ENCODE measurements at regions not wholly inside any gene's neighbourhood (a gene's known extent, or its start where the extent isn't known, plus 50 kb on each side); places are given as distances from the start of the nearest gene placed in this dataset.

DNA sequence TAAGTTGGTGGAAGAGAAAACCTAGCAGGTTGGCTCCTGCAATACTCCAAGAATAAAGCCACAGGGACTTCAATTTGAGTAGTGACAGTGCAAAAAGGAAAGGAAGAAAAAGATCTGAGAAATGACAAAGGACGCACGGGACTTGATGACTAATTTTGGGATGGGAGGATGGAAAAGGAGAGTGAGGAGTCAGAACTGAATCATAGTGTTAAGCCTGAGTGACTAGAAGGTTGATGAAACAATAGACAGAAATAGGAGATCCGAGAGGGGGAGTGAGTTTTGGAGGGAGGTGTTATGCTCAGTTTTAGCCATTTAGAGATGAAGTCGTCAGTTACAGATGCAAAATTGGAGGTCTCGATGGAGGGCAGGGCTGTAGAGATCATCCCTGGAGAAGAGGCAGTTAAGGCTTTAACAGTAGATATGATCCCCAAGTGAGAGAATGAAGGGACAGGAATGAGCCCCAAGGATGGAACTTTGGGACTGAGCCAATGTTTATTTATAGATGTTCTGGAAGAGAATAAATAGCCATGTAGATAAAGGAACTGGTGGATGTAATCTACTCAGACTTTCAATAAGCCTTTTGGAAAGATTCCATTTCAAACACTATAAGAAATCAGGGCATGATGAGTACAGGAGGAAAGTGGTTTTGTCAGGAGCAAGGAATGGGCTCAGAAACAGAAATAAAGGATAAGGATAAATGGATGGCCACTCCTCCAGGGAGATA, 108.9 kb upstream of the NCAM1 start:
- H3K4me1 ChIP-seq (ENCODE audit: low read depth, poor library complexity, severe bottlenecking): no peaks in the 10 kb centered on the region
- TF ChIP-seq, protein P1, sequence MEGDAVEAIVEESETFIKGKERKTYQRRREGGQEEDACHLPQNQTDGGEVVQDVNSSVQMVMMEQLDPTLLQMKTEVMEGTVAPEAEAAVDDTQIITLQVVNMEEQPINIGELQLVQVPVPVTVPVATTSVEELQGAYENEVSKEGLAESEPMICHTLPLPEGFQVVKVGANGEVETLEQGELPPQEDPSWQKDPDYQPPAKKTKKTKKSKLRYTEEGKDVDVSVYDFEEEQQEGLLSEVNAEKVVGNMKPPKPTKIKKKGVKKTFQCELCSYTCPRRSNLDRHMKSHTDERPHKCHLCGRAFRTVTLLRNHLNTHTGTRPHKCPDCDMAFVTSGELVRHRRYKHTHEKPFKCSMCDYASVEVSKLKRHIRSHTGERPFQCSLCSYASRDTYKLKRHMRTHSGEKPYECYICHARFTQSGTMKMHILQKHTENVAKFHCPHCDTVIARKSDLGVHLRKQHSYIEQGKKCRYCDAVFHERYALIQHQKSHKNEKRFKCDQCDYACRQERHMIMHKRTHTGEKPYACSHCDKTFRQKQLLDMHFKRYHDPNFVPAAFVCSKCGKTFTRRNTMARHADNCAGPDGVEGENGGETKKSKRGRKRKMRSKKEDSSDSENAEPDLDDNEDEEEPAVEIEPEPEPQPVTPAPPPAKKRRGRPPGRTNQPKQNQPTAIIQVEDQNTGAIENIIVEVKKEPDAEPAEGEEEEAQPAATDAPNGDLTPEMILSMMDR (conservative IDR thresholded peaks at IDR 0.05; ENCODE audit: low read depth, low read length): no peak
- no peaks in the 10 kb centered on the region for H3K79me2 ChIP-seq (ENCODE audit: insufficient read depth, low read depth)
- no peak overlapping the region for H3K27ac ChIP-seq
- no peak overlapping the region for H2AFZ ChIP-seq (ENCODE audit: low read depth)
- no peaks in the 10 kb centered on the region for H4K20me1 ChIP-seq (ENCODE audit: insufficient read depth)
- no peak overlapping the region for H3K4me3 ChIP-seq (IDR thresholded peaks at IDR 0.05; ENCODE audit: insufficient read depth, low read depth, low read length)
- H3K27me3 ChIP-seq (ENCODE audit: insufficient read depth, low read depth): no peaks in the 10 kb centered on the region
- H3K36me3 ChIP-seq (ENCODE audit: insufficient read depth): no peaks in the 10 kb centered on the region
- H3K4me2 ChIP-seq: no peak overlapping the region
- no peak overlapping the region for H3K9ac ChIP-seq

DNA sequence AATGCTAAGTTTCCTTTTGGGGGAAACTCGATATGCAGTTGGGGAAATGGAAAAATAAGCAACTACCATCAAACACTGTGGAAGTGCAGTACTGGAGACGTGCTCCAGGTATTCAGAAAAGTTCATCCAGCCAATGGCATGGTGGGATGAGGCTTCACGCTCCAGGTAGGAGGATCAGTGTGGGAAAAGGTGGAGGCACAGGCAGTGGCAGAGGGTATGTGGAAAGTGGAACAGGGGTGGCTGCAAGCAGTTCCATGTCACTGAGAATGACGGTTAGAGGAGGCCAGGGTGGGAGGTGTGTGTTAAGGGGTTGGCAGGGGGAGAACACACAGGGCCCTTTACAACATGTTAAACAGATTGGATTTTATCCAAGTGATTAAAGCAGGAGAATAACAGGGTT, 105.1 kb upstream of the NCAM1 start:
- no peaks in the 10 kb centered on the region for H3K4me1 ChIP-seq (ENCODE audit: low read depth, poor library complexity, severe bottlenecking)
- H2AFZ ChIP-seq (ENCODE audit: low read depth): no peak overlapping the region
- TF ChIP-seq, protein P1 (conservative IDR thresholded peaks at IDR 0.05; ENCODE audit: low read depth, low read length): no peak
- H3K9ac ChIP-seq: no peak overlapping the region
- no peaks in the 10 kb centered on the region for H3K79me2 ChIP-seq (ENCODE audit: insufficient read depth, low read depth)
- no peak overlapping the region for H3K27ac ChIP-seq
- H3K27me3 ChIP-seq (ENCODE audit: insufficient read depth, low read depth): no peaks in the 10 kb centered on the region
- no peaks in the 10 kb centered on the region for H4K20me1 ChIP-seq (ENCODE audit: insufficient read depth)
- no peak overlapping the region for H3K4me3 ChIP-seq (IDR thresholded peaks at IDR 0.05; ENCODE audit: insufficient read depth, low read depth, low read length)
- no peaks in the 10 kb centered on the region for H3K36me3 ChIP-seq (ENCODE audit: insufficient read depth)
- H3K4me2 ChIP-seq: no peak overlapping the region

DNA sequence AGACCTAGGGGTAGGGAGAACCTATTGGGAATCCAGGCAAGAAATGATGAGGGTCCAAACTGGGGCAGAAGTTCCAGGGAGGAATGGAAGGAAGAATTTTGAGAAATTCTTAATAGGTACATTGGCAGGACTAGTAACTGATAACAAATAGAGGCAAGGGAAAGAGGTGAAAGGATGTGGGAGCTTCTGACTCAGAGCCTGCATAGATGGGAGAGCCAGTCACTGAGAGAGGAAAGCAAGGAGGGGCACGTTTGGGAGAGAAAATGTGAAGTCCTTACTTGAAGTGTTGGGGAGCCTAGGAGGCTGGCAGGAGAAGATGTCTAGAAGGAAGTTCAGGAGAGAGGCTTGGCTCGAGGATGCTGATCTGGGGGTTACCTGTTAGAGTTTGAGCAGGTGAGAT, 104.6 kb upstream of the NCAM1 start:
- Histone ChIP-seq H3K27ac (no peak overlapping the region), H3K4me3 (IDR thresholded peaks at IDR 0.05; ENCODE audit: insufficient read depth, low read depth, low read length) (no peak overlapping the region), H3K27me3 (ENCODE audit: insufficient read depth, low read depth) (no peaks in the 10 kb centered on the region), H3K9ac (no peak overlapping the region), H3K79me2 (ENCODE audit: insufficient read depth, low read depth) (no peaks in the 10 kb centered on the region), H2AFZ (ENCODE audit: low read depth) (no peak overlapping the region), H3K36me3 (ENCODE audit: insufficient read depth) (no peaks in the 10 kb centered on the region), H4K20me1 (ENCODE audit: insufficient read depth) (no peaks in the 10 kb centered on the region), H3K4me1 (ENCODE audit: low read depth, poor library complexity, severe bottlenecking) (no peaks in the 10 kb centered on the region), H3K4me2 (no peak overlapping the region)
- TF ChIP-seq, protein P1 (conservative IDR thresholded peaks at IDR 0.05; ENCODE audit: low read depth, low read length): no peak

DNA sequence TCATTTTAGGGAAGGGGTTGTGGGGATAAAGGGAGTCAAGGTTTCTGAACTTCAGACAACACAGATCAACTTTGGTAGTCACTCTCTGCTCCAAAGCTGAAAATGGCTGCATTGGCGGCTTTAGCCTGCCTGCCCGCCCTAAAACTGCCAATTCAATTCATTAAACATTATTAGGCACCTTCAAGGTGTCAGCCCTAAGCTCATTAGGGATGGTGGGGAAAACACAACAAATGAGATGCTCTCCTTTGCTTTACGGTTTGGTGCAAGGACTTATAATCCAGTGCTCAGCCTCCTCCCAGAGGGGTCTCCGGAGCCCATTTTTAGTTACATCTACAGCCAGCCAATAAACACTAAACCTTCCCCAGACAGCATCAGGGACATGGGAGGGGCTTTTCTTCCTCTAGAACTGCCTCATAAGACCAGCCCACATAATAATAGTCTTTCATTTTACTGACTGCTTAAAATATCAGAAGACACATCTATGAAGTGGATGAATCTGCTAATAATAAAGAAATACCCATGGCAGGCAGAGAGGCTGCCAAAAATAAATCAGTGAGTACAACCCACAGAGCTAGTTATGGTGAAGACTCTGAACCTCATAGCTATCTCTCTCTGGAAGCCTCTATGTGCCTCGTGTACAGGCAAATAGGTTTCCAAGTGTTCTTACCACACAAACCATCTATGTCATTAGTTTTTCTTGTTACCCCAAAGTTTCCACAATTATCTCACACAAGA, 102.8 kb upstream of the NCAM1 start:
- Histone ChIP-seq H3K36me3 (ENCODE audit: insufficient read depth) (no peaks in the 10 kb centered on the region), H4K20me1 (ENCODE audit: insufficient read depth) (no peaks in the 10 kb centered on the region), H3K4me3 (IDR thresholded peaks at IDR 0.05; ENCODE audit: insufficient read depth, low read depth, low read length) (no peak overlapping the region), H3K4me2 (no peak overlapping the region), H3K9ac (no peak overlapping the region), H3K27me3 (ENCODE audit: insufficient read depth, low read depth) (no peaks in the 10 kb centered on the region), H3K4me1 (ENCODE audit: low read depth, poor library complexity, severe bottlenecking) (no peaks in the 10 kb centered on the region), H3K79me2 (ENCODE audit: insufficient read depth, low read depth) (no peaks in the 10 kb centered on the region), H2AFZ (ENCODE audit: low read depth) (no peak overlapping the region), H3K27ac (no peak overlapping the region)
- TF ChIP-seq, protein P1 (conservative IDR thresholded peaks at IDR 0.05; ENCODE audit: low read depth, low read length): no peak
